Esophagus squamous epithelium (tissue), 4 donors: ENCODE measurements at regions not wholly inside any gene's neighbourhood (a gene's known extent, or its start where the extent isn't known, plus 50 kb on each side); places are given as distances from the start of the nearest gene placed in this dataset.

Source experiments
- CTCF ChIP-seq, 6 experiments: fragments of 450-650 bp in 4 of 6; fragments of 200-600 bp in 2 of 6; sonication (generic) in 2 of 6; IDR thresholded peaks; one replicate each; pipeline ENCODE4 v1.5.1; 2016 to 2019; ENCODE audit warnings: antibody characterized with exemption in 6 of 6, mild to moderate bottlenecking in 4 of 6, moderate library complexity in 4 of 6
- POLR2A ChIP-seq, 4 donors: fragments of 450-650 bp; IDR thresholded peaks; one replicate each; pipeline ENCODE4 v1.6.1; 2017; ENCODE audit warnings: antibody characterized with exemption in 4 of 4, mild to moderate bottlenecking in 4 of 4, moderate library complexity in 3 of 4

GRCh38 chr3:194272221-194272620, 78.9 kb downstream of the CPN2 start:
- TF ChIP-seq CTCF (IDR thresholded peaks at IDR 0.05), result no peak
- TF ChIP-seq POLR2A (IDR thresholded peaks at IDR 0.05), result no peak
